ENCODE measurements at regions not wholly inside any gene's neighbourhood (a gene's known extent, or its start where the extent isn't known, plus 50 kb on each side); places are given as distances from the start of the nearest gene placed in this dataset.

GRCh38 chr1:95179205-95179986, 54.6 kb upstream of the RWDD3 start:
- Histone ChIP-seq H4K20me1 (ENCODE audit: control insufficient read depth, insufficient read depth, insufficient read length) (no peaks in the 10 kb centered on the region), H3K27me3 (ENCODE audit: insufficient read depth, low read length) (no peaks in the 10 kb centered on the region), H3K9ac (ENCODE audit: extremely low read depth, insufficient read length, low read length) (no peak overlapping the region), H4K8ac (replicated peaks; ENCODE audit: insufficient read length, low read depth, low read length) (no peak overlapping the region), H2AFZ (ENCODE audit: low read length) (no peak overlapping the region), H2BK5ac (ENCODE audit: insufficient read length, low read length) (no peak overlapping the region), H2BK12ac (ENCODE audit: insufficient read length, low read depth, low read length) (no peak overlapping the region), H3K79me2 (ENCODE audit: insufficient read depth, low read length) (no peaks in the 10 kb centered on the region), H3K23ac (ENCODE audit: insufficient read length, low read depth, low read length) (no peak overlapping the region), H3K14ac (ENCODE audit: insufficient read depth, low read length) (no peak overlapping the region), H3K79me1 (ENCODE audit: insufficient read depth, low read depth, low read length, poor library complexity, severe bottlenecking) (no peaks in the 10 kb centered on the region), H3K4me2 (ENCODE audit: insufficient read depth, insufficient read length, low read length) (no peak overlapping the region), H4K5ac (ENCODE audit: insufficient read length, low read depth, low read length) (no peak overlapping the region), H2BK20ac (ENCODE audit: low read depth, low read length, poor library complexity, severe bottlenecking) (no peak overlapping the region), H4K91ac (ENCODE audit: insufficient read length, low read depth, low read length) (no peak overlapping the region), H3K9me3 (ENCODE audit: control insufficient read depth, low read depth, low read length) (no peaks in the 10 kb centered on the region), H3K4me1 (ENCODE audit: insufficient read depth, low read length) (no peaks in the 10 kb centered on the region), H3T11ph (ENCODE audit: low read length) (no peak overlapping the region), H3K56ac (ENCODE audit: insufficient read length, low read depth, low read length) (no peak overlapping the region), H3K27ac (ENCODE audit: insufficient read length, low read depth, low read length) (no peak overlapping the region), H3K23me2 (ENCODE audit: insufficient read length, low read depth, low read length, poor library complexity, severe bottlenecking) (no peaks in the 10 kb centered on the region), H3K4ac (ENCODE audit: low read depth, low read length) (no peak overlapping the region), H3K18ac (ENCODE audit: insufficient read length, low read depth, low read length) (no peak overlapping the region), H2BK120ac (ENCODE audit: low read depth, low read length, poor library complexity, severe bottlenecking) (no peak overlapping the region), H2AK5ac (ENCODE audit: insufficient read length, low read length) (no peak overlapping the region), H2BK15ac (ENCODE audit: low read depth, low read length) (no peak overlapping the region)
- H3K9me3 Mint-ChIP-seq: no peaks in the 10 kb centered on the region
- no peak for DNase-seq
- no peak for TF ChIP-seq CTCF (conservative IDR thresholded peaks at IDR 0.05)
- H3K27ac Mint-ChIP-seq: no peak overlapping the region
- no peaks in the 10 kb centered on the region for H3K4me1 Mint-ChIP-seq
- no CpG with 5 or more reads among the region's 2 CpGs for WGBS (ENCODE audit: extremely low coverage, insufficient read length, low lambda C conversion rate)
- H3K4me3 Mint-ChIP-seq: no peak overlapping the region
- H3K36me3 Mint-ChIP-seq (ENCODE audit: insufficient read depth in 1 of 3, low read depth in 3 of 3): peaks cover 0 to 9% (median 8%) of the 10 kb centered on the region in 3 experiments; a peak in 4 of 7 replicates
- H3K27me3 Mint-ChIP-seq (ENCODE audit: low read depth): no peaks in the 10 kb centered on the region
